ENCODE measurements at regions not wholly inside any gene's neighbourhood (a gene's known extent, or its start where the extent isn't known, plus 50 kb on each side); places are given as distances from the start of the nearest gene placed in this dataset.

DNA sequence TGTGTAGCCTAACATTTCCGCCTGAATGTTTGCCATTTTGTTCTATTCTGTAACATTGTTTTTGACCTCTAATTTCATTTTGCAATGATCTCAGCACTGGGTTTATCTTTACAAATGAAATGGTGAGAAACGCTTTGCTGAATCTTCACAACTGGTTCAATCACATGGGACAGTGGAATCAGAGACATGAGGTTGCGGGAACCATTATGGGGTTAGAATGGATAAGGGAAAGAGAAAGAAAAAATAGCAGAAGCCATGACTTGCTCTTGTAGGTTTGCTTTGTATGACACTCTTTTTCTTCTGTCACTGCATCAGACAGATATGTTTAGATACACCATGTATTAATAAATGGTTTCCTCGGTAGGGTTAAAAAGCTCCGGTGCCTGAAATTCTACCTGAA lies 114.3 kb upstream of the PELI1 start:
- no peak overlapping the region for H3K27ac ChIP-seq (ENCODE audit: low read depth in 1 of 2, low read length in 1 of 2)
- no peak overlapping the region for H3K4me3 ChIP-seq (ENCODE audit: low read length in 2 of 2)
- peaks cover 2 to 9% of the 10 kb centered on the region in 2 donors for H3K4me1 ChIP-seq (ENCODE audit: control insufficient read depth in 2 of 2, insufficient read depth in 2 of 2, low read length in 2 of 2)
- no peak for DNase-seq (ENCODE audit: low read depth in 6 of 9, low spot score in 9 of 9)
- WGBS = 98% methylated on average over 5 of the region's 5 CpGs
- H3K27me3 ChIP-seq (ENCODE audit: control insufficient read depth in 2 of 2, insufficient read depth in 1 of 2, low read length in 1 of 2) = no peaks in the 10 kb centered on the region
- no peaks in the 10 kb centered on the region for H3K9me3 ChIP-seq (ENCODE audit: control insufficient read depth in 2 of 2, insufficient read depth in 1 of 2, low read length in 1 of 2)
- no peaks in the 10 kb centered on the region for H3K36me3 ChIP-seq (ENCODE audit: control insufficient read depth in 2 of 2, insufficient read depth in 2 of 2, low read length in 1 of 2)

GRCh38 chr2:64259312-64259711 lies 115.1 kb upstream of the PELI1 start:
- Histone ChIP-seq H3K4me1 (ENCODE audit: control insufficient read depth in 2 of 2, insufficient read depth in 2 of 2, low read length in 2 of 2) (peaks cover 2 to 9% of the 10 kb centered on the region in 2 donors), H3K9me3 (ENCODE audit: control insufficient read depth in 2 of 2, insufficient read depth in 1 of 2, low read length in 1 of 2) (no peaks in the 10 kb centered on the region), H3K36me3 (ENCODE audit: control insufficient read depth in 2 of 2, insufficient read depth in 2 of 2, low read length in 1 of 2) (no peaks in the 10 kb centered on the region), H3K4me3 (ENCODE audit: low read length in 2 of 2) (no peak overlapping the region), H3K27me3 (ENCODE audit: control insufficient read depth in 2 of 2, insufficient read depth in 1 of 2, low read length in 1 of 2) (no peaks in the 10 kb centered on the region), H3K27ac (ENCODE audit: low read depth in 1 of 2, low read length in 1 of 2) (no peak overlapping the region)
- WGBS = 96% methylated on average over 2 of the region's 2 CpGs
- no peak for DNase-seq (ENCODE audit: low read depth in 6 of 9, low spot score in 9 of 9)

DNA sequence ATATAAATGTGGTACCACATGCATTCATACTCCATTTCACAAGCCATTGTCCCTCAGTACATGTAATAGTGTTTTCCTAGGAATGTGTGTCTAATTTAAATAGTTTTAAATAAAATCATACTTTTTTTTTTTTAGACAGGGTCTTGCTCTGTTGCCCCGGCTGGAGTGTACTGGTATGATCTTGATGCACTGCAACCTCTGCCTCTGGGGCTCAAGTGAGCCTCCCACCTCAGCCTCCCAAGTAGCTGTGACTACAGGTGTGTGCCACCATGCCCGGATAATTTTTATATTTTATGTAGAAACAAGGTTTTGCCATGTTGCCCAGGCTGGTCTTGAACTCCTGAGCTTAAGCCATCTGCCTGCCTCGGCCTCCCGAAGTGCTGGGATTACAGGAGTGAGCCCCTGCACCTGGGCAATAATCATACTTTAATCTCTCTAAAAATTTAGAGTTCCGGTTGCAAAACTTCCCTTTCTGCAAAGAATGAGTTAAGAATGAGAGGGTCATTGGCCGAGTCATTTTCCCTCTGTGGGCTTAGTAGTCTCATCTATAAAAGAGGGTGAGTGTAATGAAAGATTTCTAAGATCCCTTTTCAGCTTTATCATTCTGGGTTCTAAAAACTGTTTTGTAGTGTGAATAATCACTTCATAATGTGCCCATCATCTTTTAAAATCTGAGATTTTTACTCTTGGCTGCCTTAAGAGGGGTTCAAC lies 116.0 kb upstream of the PELI1 start:
- Histone ChIP-seq H3K4me1 (ENCODE audit: control insufficient read depth in 2 of 2, insufficient read depth in 2 of 2, low read length in 2 of 2) (peaks cover 2 to 9% of the 10 kb centered on the region in 2 donors), H3K27ac (ENCODE audit: low read depth in 1 of 2, low read length in 1 of 2) (peak overlapping the region in 1 of 2 donors; percentile 10), H3K9me3 (ENCODE audit: control insufficient read depth in 2 of 2, insufficient read depth in 1 of 2, low read length in 1 of 2) (no peaks in the 10 kb centered on the region), H3K4me3 (ENCODE audit: low read length in 2 of 2) (no peak overlapping the region), H3K27me3 (ENCODE audit: control insufficient read depth in 2 of 2, insufficient read depth in 1 of 2, low read length in 1 of 2) (no peaks in the 10 kb centered on the region), H3K36me3 (ENCODE audit: control insufficient read depth in 2 of 2, insufficient read depth in 2 of 2, low read length in 1 of 2) (no peaks in the 10 kb centered on the region)
- WGBS = 80% methylated on average over 6 of the region's 6 CpGs
- no peak for DNase-seq (ENCODE audit: low read depth in 6 of 9, low spot score in 9 of 9)

- 9% methylated on average over 9 of the region's 9 CpGs for WGBS
- H3K27ac ChIP-seq (ENCODE audit: low read depth in 1 of 2, low read length in 1 of 2) = peak overlapping the region in 1 of 2 donors; percentile 28
- H3K4me3 ChIP-seq (ENCODE audit: low read length in 2 of 2) = peak overlapping the region in 1 of 2 donors; percentile 3
- H3K27me3 ChIP-seq (ENCODE audit: control insufficient read depth in 2 of 2, insufficient read depth in 1 of 2, low read length in 1 of 2) = no peaks in the 10 kb centered on the region
- no peaks in the 10 kb centered on the region for H3K9me3 ChIP-seq (ENCODE audit: control insufficient read depth in 2 of 2, insufficient read depth in 1 of 2, low read length in 1 of 2)
- peak in 5 of 9 donors; percentile 38 to 67 (median 46) for DNase-seq (ENCODE audit: low read depth in 6 of 9, low spot score in 9 of 9)
- no peaks in the 10 kb centered on the region for H3K36me3 ChIP-seq (ENCODE audit: control insufficient read depth in 2 of 2, insufficient read depth in 2 of 2, low read length in 1 of 2)
- H3K4me1 ChIP-seq (ENCODE audit: control insufficient read depth in 2 of 2, insufficient read depth in 2 of 2, low read length in 2 of 2) = peaks cover 2 to 9% of the 10 kb centered on the region in 2 donors
Observed at GRCh38 chr2:64260817-64261216, 116.6 kb upstream of the PELI1 start.

DNA sequence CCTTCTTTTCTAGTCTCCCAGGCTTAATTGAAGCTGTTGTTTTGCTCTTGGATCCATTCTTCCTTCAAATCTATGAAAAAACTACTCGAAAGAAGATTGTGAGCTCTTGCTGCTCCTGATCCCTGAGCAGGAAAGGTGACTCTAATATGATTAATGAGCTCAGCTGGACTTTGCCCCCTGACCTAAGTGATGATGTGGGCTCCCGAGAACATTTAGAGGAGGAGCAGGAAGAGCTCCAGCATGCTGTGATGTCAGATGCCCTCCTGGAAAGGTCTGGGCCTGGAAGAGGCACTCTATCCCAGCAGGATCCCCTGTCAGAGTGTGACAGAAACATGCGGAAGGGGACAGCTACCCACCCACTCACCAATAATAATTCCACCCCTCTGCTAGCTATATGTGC lies 117.9 kb upstream of the PELI1 start:
- peaks cover 2 to 9% of the 10 kb centered on the region in 2 donors for H3K4me1 ChIP-seq (ENCODE audit: control insufficient read depth in 2 of 2, insufficient read depth in 2 of 2, low read length in 2 of 2)
- no peak for DNase-seq (ENCODE audit: low read depth in 6 of 9, low spot score in 9 of 9)
- no peak overlapping the region for H3K4me3 ChIP-seq (ENCODE audit: low read length in 2 of 2)
- no peaks in the 10 kb centered on the region for H3K36me3 ChIP-seq (ENCODE audit: control insufficient read depth in 2 of 2, insufficient read depth in 2 of 2, low read length in 1 of 2)
- no peaks in the 10 kb centered on the region for H3K9me3 ChIP-seq (ENCODE audit: control insufficient read depth in 2 of 2, insufficient read depth in 1 of 2, low read length in 1 of 2)
- H3K27ac ChIP-seq (ENCODE audit: low read depth in 1 of 2, low read length in 1 of 2) = no peak overlapping the region
- WGBS = 76% methylated on average over 3 of the region's 3 CpGs
- no peaks in the 10 kb centered on the region for H3K27me3 ChIP-seq (ENCODE audit: control insufficient read depth in 2 of 2, insufficient read depth in 1 of 2, low read length in 1 of 2)

GRCh38 chr2:64262816-64263215 lies 118.6 kb upstream of the PELI1 start:
- Histone ChIP-seq H3K27me3 (ENCODE audit: control insufficient read depth in 2 of 2, insufficient read depth in 1 of 2, low read length in 1 of 2) (no peaks in the 10 kb centered on the region), H3K36me3 (ENCODE audit: control insufficient read depth in 2 of 2, insufficient read depth in 2 of 2, low read length in 1 of 2) (no peaks in the 10 kb centered on the region), H3K27ac (ENCODE audit: low read depth in 1 of 2, low read length in 1 of 2) (no peak overlapping the region), H3K9me3 (ENCODE audit: control insufficient read depth in 2 of 2, insufficient read depth in 1 of 2, low read length in 1 of 2) (no peaks in the 10 kb centered on the region), H3K4me3 (ENCODE audit: low read length in 2 of 2) (no peak overlapping the region), H3K4me1 (ENCODE audit: control insufficient read depth in 2 of 2, insufficient read depth in 2 of 2, low read length in 2 of 2) (peaks cover 2 to 9% of the 10 kb centered on the region in 2 donors)
- DNase-seq (ENCODE audit: low read depth in 6 of 9, low spot score in 9 of 9) = no peak
- 99% methylated on average over 3 of the region's 3 CpGs for WGBS

DNA sequence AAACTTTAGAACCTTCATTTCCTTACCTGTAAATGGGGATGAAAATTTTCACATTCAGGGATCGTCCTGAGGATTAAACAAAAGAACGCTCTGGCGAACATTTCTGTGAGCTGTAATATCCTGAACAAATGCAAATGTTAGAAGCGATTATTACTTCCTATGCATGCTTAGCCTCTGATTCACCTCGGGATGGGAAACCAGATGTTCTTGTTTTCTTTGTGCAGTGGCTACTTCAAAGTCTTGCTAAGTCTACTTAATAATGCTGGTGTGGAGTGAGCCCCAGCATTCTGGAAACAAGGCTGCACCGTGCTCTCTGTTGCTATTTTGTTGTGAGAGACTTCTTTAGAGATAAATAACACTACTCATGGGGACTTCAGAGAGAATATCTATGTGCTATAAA lies 119.1 kb upstream of the PELI1 start:
- H3K27me3 ChIP-seq (ENCODE audit: control insufficient read depth in 2 of 2, insufficient read depth in 1 of 2, low read length in 1 of 2) = no peaks in the 10 kb centered on the region
- H3K36me3 ChIP-seq (ENCODE audit: control insufficient read depth in 2 of 2, insufficient read depth in 2 of 2, low read length in 1 of 2) = no peaks in the 10 kb centered on the region
- H3K9me3 ChIP-seq (ENCODE audit: control insufficient read depth in 2 of 2, insufficient read depth in 1 of 2, low read length in 1 of 2) = no peaks in the 10 kb centered on the region
- WGBS = 89% methylated on average over 6 of the region's 6 CpGs
- H3K4me1 ChIP-seq (ENCODE audit: control insufficient read depth in 2 of 2, insufficient read depth in 2 of 2, low read length in 2 of 2) = peaks cover 2 to 9% of the 10 kb centered on the region in 2 donors
- no peak for DNase-seq (ENCODE audit: low read depth in 6 of 9, low spot score in 9 of 9)
- no peak overlapping the region for H3K4me3 ChIP-seq (ENCODE audit: low read length in 2 of 2)
- no peak overlapping the region for H3K27ac ChIP-seq (ENCODE audit: low read depth in 1 of 2, low read length in 1 of 2)

- no peak for DNase-seq (ENCODE audit: low read depth in 6 of 9, low spot score in 9 of 9)
- Histone ChIP-seq H3K27ac (ENCODE audit: low read depth in 1 of 2, low read length in 1 of 2) (no peak overlapping the region), H3K36me3 (ENCODE audit: control insufficient read depth in 2 of 2, insufficient read depth in 2 of 2, low read length in 1 of 2) (no peaks in the 10 kb centered on the region), H3K27me3 (ENCODE audit: control insufficient read depth in 2 of 2, insufficient read depth in 1 of 2, low read length in 1 of 2) (no peaks in the 10 kb centered on the region), H3K9me3 (ENCODE audit: control insufficient read depth in 2 of 2, insufficient read depth in 1 of 2, low read length in 1 of 2) (peaks cover 0 to 6% of the 10 kb centered on the region in 2 donors), H3K4me1 (ENCODE audit: control insufficient read depth in 2 of 2, insufficient read depth in 2 of 2, low read length in 2 of 2) (peaks cover 0 to 2% of the 10 kb centered on the region in 2 donors), H3K4me3 (ENCODE audit: low read length in 2 of 2) (no peak overlapping the region)
- WGBS = 96% methylated on average over 1 of the region's 1 CpG
Observed at GRCh38 chr2:64267699-64268098, 123.5 kb upstream of the PELI1 start.

- WGBS = 90% methylated on average over 9 of the region's 9 CpGs
- H3K36me3 ChIP-seq (ENCODE audit: control insufficient read depth in 2 of 2, insufficient read depth in 2 of 2, low read length in 1 of 2) = no peaks in the 10 kb centered on the region
- H3K27me3 ChIP-seq (ENCODE audit: control insufficient read depth in 2 of 2, insufficient read depth in 1 of 2, low read length in 1 of 2) = no peaks in the 10 kb centered on the region
- no peak overlapping the region for H3K4me3 ChIP-seq (ENCODE audit: low read length in 2 of 2)
- no peak overlapping the region for H3K27ac ChIP-seq (ENCODE audit: low read depth in 1 of 2, low read length in 1 of 2)
- peaks cover 0 to 5% of the 10 kb centered on the region in 2 donors for H3K4me1 ChIP-seq (ENCODE audit: control insufficient read depth in 2 of 2, insufficient read depth in 2 of 2, low read length in 2 of 2)
- no peak for DNase-seq (ENCODE audit: low read depth in 6 of 9, low spot score in 9 of 9)
- peaks cover 0 to 6% of the 10 kb centered on the region in 2 donors for H3K9me3 ChIP-seq (ENCODE audit: control insufficient read depth in 2 of 2, insufficient read depth in 1 of 2, low read length in 1 of 2)
Observed at GRCh38 chr2:64268330-64269048, 124.3 kb upstream of the PELI1 start.
